HL-60 (cell line): ENCODE measurements at regions not wholly inside any gene's neighbourhood (a gene's known extent, or its start where the extent isn't known, plus 50 kb on each side); places are given as distances from the start of the nearest gene placed in this dataset.

Experiments
- DNase-seq, 2 experiments: peaks; one replicate each; pipeline ENCODE4 v3.0.0-alpha.2; 2010 to 2020; ENCODE audit warnings: low read depth in 1 of 2, low spot score in 1 of 2
- H3K27ac ChIP-seq: fragments of 250-450 bp; sonication (Bioruptor Pico); replicated peaks from 2 replicates; pipeline ENCODE4 v1.5.1; 2020; ENCODE audit warnings: mild to moderate bottlenecking, moderate library complexity
- H3K27me3 ChIP-seq: fragments of 250-450 bp; sonication (Bioruptor Pico); 2 replicates; pipeline ENCODE4 v1.5.1; 2021; ENCODE audit warnings: mild to moderate bottlenecking, moderate library complexity; ENCODE audit not compliant: insufficient read depth, poor library complexity, severe bottlenecking
- H3K4me3 ChIP-seq: replicated peaks from 2 replicates; pipeline ENCODE4 v1.5.1; 2011; ENCODE audit warnings: mild to moderate bottlenecking, control low read depth, low read length; ENCODE audit not compliant: insufficient read depth
- GABPA ChIP-seq: IDR thresholded peaks from 2 replicates; pipeline ENCODE4 v1.6.1; 2012; ENCODE audit warnings: low read depth
- POLR2AphosphoS5 ChIP-seq: IDR thresholded peaks from 2 replicates; pipeline ENCODE4 v1.6.1; 2012; ENCODE audit warnings: low read depth
- SPI1 ChIP-seq: IDR thresholded peaks from 2 replicates; pipeline ENCODE4 v1.6.1; 2012; ENCODE audit warnings: low read depth, mild to moderate bottlenecking, borderline replicate concordance
- TF ChIP-seq, protein P1 (sequence below): IDR thresholded peaks from 2 replicates; pipeline ENCODE4 v1.6.1; 2012; ENCODE audit warnings: low read depth; ENCODE audit not compliant: insufficient replicate concordance
- TF ChIP-seq, protein P2 (sequence below): IDR thresholded peaks from one replicate; pipeline ENCODE4 v1.5.1; 2011; ENCODE audit warnings: low read length, control low read depth, inconsistent platforms; ENCODE audit not compliant: insufficient read depth

DNA sequence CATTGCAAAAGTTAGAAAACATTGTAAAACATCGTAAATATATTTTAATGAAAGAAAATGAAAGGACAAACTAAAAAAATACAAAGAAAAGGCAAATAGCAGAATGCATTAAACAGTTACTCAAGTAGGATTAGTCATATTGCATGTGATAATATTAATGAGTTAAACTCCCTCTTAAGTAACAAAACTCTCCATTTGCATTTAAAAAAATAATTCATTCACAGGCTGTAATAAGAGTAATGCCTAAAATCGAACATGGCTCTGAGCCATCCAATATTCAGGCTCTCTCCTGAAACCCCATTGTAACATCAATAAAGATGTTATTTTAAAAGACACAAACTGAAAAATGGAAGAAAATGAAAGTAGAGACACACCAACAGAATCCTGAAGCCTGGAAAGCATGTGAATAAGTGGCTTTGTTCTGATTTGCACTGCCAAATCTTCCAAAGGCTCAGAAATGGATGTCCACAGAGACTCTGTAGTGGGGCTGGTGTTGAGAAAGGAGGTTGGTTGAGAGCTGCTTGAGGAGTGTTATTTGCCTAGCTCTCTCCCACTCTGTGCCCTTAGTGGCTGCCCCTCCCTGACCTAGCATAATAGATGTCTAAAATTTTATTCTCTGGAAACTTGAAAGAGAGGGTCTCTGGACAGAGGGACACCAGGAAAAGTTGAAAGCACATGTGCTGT, 268.3 kb upstream of the MEOX2 start:
- TF ChIP-seq, protein P1, sequence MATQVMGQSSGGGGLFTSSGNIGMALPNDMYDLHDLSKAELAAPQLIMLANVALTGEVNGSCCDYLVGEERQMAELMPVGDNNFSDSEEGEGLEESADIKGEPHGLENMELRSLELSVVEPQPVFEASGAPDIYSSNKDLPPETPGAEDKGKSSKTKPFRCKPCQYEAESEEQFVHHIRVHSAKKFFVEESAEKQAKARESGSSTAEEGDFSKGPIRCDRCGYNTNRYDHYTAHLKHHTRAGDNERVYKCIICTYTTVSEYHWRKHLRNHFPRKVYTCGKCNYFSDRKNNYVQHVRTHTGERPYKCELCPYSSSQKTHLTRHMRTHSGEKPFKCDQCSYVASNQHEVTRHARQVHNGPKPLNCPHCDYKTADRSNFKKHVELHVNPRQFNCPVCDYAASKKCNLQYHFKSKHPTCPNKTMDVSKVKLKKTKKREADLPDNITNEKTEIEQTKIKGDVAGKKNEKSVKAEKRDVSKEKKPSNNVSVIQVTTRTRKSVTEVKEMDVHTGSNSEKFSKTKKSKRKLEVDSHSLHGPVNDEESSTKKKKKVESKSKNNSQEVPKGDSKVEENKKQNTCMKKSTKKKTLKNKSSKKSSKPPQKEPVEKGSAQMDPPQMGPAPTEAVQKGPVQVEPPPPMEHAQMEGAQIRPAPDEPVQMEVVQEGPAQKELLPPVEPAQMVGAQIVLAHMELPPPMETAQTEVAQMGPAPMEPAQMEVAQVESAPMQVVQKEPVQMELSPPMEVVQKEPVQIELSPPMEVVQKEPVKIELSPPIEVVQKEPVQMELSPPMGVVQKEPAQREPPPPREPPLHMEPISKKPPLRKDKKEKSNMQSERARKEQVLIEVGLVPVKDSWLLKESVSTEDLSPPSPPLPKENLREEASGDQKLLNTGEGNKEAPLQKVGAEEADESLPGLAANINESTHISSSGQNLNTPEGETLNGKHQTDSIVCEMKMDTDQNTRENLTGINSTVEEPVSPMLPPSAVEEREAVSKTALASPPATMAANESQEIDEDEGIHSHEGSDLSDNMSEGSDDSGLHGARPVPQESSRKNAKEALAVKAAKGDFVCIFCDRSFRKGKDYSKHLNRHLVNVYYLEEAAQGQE, result no peak
- TF ChIP-seq, protein P2, sequence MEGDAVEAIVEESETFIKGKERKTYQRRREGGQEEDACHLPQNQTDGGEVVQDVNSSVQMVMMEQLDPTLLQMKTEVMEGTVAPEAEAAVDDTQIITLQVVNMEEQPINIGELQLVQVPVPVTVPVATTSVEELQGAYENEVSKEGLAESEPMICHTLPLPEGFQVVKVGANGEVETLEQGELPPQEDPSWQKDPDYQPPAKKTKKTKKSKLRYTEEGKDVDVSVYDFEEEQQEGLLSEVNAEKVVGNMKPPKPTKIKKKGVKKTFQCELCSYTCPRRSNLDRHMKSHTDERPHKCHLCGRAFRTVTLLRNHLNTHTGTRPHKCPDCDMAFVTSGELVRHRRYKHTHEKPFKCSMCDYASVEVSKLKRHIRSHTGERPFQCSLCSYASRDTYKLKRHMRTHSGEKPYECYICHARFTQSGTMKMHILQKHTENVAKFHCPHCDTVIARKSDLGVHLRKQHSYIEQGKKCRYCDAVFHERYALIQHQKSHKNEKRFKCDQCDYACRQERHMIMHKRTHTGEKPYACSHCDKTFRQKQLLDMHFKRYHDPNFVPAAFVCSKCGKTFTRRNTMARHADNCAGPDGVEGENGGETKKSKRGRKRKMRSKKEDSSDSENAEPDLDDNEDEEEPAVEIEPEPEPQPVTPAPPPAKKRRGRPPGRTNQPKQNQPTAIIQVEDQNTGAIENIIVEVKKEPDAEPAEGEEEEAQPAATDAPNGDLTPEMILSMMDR, result no peak
- TF ChIP-seq GABPA (no peak), POLR2AphosphoS5 (no peak), SPI1 (no peak)
- no peak overlapping the region for H3K4me3 ChIP-seq
- H3K27me3 ChIP-seq, result no peaks in the 10 kb centered on the region
- no peak overlapping the region for H3K27ac ChIP-seq
- no peak for DNase-seq

DNA sequence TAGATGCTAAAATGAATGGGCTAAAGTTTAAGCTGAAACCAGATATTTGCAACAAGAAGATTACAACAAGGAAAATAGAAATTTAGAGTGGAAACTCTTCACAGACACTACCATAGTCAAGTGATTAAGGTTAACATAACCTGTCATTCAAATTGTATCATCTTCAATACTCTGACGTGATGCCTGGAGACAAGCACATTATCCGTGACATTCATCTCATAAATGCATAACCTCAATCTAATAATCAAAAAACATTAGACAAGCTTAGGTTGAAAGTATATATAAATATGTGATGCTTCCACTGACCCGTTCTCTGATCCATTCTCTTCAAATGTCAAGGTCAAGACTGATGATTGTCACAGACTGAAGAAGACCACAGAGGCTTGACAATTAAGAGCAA, 263.8 kb upstream of the MEOX2 start:
- TF ChIP-seq, protein P1, result no peak
- TF ChIP-seq, protein P2, result no peak
- no peak for TF ChIP-seq POLR2AphosphoS5
- TF ChIP-seq GABPA, result no peak
- TF ChIP-seq SPI1, result no peak
- Histone ChIP-seq H3K4me3 (no peak overlapping the region), H3K27me3 (no peaks in the 10 kb centered on the region), H3K27ac (no peak overlapping the region)
- no peak for DNase-seq

DNA sequence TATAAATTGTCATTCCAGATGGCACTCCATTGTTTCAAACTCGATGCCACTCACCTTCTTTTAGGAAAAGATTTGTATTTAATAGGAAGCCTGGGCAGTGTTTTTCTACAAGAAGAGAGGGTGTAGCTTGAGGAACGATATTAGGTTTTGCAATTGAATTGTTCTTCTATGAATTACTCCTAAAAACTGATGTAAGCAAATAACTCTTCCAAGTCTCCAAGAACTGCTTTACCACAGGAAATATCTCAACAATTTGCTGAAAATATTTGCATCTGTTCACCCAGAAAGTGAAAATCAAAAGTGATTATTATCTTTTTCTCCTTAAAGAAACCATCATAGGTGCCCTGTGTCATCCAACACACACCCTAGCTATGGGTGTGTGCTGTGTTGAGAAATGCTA, 261.3 kb upstream of the MEOX2 start:
- no peak overlapping the region for H3K27ac ChIP-seq
- no peaks in the 10 kb centered on the region for H3K27me3 ChIP-seq
- H3K4me3 ChIP-seq, result no peak overlapping the region
- TF ChIP-seq GABPA, result no peak
- no peak for TF ChIP-seq SPI1
- TF ChIP-seq, protein P2, result no peak
- TF ChIP-seq, protein P1, result no peak
- no peak for TF ChIP-seq POLR2AphosphoS5
- no peak for DNase-seq
